AG20443 (cell line): ENCODE measurements at regions not wholly inside any gene's neighbourhood (a gene's known extent, or its start where the extent isn't known, plus 50 kb on each side); places are given as distances from the start of the nearest gene placed in this dataset.
"Not testable (repeated sequence)": the region's sequence is repeated elsewhere in the genome, so short reads cannot be mapped to it uniquely, and the experiment has no call there.

Experiments
- DNase-seq: peaks from one replicate; pipeline ENCODE4 v3.0.0; 2012; ENCODE audit warnings: low spot score, mixed read lengths

GRCh38 chr1:29798699-29799566, 562.6 kb downstream of the PTPRU start:
- DNase-seq: no peak

- not testable (repeated sequence) for DNase-seq
These were observed 560.8 kb downstream of the PTPRU start for GRCh38 chr1:29797125-29797524.

GRCh38 chr1:29795965-29796364, 559.6 kb downstream of the PTPRU start:
- not testable (repeated sequence) for DNase-seq

- DNase-seq: peak; percentile 6
These were observed 557.5 kb downstream of the PTPRU start for GRCh38 chr1:29793653-29794348.

- DNase-seq: peak; percentile 72
These were observed 556.8 kb downstream of the PTPRU start for GRCh38 chr1:29793101-29793546.

- DNase-seq: no peak
These were observed 553.6 kb downstream of the PTPRU start for GRCh38 chr1:29789910-29790247.

GRCh38 chr1:29789221-29789909, 553.0 kb downstream of the PTPRU start:
- peak; percentile 2 for DNase-seq

- peak; percentile 10 for DNase-seq
These were observed 550.7 kb downstream of the PTPRU start for GRCh38 chr1:29786791-29787732.

GRCh38 chr1:29786195-29786594, 549.9 kb downstream of the PTPRU start:
- no peak for DNase-seq

- peak; percentile 6 for DNase-seq
These were observed 549.2 kb downstream of the PTPRU start for GRCh38 chr1:29785554-29785953.

GRCh38 chr1:29785137-29785527, 548.8 kb downstream of the PTPRU start:
- DNase-seq: no peak

- DNase-seq: no peak
These were observed 548.2 kb downstream of the PTPRU start for GRCh38 chr1:29784276-29785136.

GRCh38 chr1:29783508-29784275, 547.4 kb downstream of the PTPRU start:
- no peak for DNase-seq

- no peak for DNase-seq
These were observed 546.7 kb downstream of the PTPRU start for GRCh38 chr1:29782846-29783507.

GRCh38 chr1:29779146-29779545, 542.8 kb downstream of the PTPRU start:
- DNase-seq: no peak

- DNase-seq: no peak
These were observed 541.2 kb downstream of the PTPRU start for GRCh38 chr1:29777522-29777921.

GRCh38 chr1:29774355-29774754, 538.0 kb downstream of the PTPRU start:
- DNase-seq: no peak

- DNase-seq: no peak
These were observed 536.3 kb downstream of the PTPRU start for GRCh38 chr1:29772584-29773100.
